Iris pigment epithelial cell (primary cell): ENCODE measurements at regions not wholly inside any gene's neighbourhood (a gene's known extent, or its start where the extent isn't known, plus 50 kb on each side); places are given as distances from the start of the nearest gene placed in this dataset.
A peak's percentile ranks its signal among the peaks of the same experiment; 100 is the strongest.

Source experiments
- DNase-seq: peaks from one replicate; pipeline ENCODE4 v3.0.0-alpha.2; 2011; ENCODE audit warnings: low read depth

DNA sequence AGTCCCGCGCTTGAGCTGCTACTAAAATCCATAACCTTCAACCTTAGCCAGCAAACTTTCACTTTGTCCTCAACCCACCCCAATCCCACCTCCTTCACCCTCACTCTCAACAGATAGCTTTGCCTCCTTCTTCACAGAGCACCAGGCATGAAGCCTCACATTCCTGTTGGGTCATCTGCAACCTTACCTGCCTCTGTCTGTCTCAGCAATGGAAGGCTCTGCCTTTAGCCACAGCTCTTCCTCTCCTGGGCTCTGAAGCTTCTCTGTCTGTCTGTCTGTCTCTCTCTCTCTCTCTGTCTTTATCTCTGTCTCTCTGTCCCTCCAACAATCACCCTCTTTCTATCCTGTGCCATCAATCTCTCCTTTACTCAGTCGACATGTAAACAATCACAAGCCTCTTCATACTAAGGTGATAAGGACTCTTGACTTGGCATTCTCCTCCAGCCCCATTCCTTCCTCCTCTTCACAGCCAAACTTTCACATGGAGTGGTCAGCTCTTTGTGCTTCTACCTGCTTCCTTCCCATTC, 220.8 kb downstream of the SPTSSA start:
- no peak for DNase-seq

DNA sequence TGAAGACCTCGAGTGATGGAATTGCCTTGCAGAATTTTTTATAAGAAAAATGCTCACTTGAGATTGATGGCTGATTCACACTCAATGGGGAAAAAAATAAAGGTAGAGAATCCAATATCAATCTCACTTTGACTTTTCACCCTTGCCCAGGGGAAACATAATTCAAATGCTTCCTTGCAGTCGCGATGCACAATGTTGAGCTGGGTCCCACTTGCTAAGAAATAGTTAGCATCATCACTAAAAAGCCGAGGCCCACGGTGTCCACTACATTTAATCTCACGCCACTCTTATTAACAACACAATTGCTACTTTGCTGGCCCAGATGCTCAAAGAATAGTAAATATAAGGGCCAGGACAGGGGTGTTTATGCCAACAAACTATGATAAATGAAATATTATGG, 223.4 kb downstream of the SPTSSA start:
- DNase-seq, result no peak

DNA sequence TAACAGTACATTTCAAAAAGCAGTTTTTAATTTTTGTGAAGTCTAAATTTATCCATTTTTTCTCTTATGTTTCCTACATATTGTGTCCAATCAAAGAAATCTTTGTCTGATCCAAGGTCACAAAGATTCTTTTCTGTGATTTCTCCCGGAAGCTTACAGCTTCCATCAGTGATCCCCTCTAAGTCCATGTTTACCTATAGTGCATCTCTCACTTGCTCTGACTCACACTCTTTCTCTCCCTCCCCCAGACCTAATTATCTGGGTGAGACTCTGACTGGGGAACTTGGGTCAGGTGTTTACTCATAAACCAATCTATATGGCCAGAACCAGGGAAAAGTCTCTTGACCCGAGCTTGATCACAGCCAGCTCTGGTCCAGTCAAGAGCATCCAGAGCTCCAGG, 224.4 kb downstream of the SPTSSA start:
- DNase-seq, result no peak

DNA sequence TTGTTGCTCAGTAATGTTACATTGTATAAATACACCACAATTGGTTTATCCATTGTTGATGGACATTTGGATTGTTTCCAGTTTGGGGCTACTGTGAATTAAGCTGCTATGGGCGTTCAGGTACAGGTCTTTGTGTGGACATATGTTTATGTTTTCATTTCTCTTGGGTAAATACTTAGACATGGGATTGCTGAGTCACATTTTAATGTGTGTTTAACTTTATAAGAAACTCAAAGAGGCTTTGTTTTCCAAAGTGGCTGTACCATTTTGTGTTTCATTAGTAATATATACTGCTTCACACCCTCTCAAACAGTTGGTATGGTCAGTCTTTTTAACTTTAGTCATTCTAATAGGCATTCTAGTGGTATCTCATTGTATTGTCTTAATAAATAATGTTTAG, 225.0 kb downstream of the SPTSSA start:
- no peak for DNase-seq

DNA sequence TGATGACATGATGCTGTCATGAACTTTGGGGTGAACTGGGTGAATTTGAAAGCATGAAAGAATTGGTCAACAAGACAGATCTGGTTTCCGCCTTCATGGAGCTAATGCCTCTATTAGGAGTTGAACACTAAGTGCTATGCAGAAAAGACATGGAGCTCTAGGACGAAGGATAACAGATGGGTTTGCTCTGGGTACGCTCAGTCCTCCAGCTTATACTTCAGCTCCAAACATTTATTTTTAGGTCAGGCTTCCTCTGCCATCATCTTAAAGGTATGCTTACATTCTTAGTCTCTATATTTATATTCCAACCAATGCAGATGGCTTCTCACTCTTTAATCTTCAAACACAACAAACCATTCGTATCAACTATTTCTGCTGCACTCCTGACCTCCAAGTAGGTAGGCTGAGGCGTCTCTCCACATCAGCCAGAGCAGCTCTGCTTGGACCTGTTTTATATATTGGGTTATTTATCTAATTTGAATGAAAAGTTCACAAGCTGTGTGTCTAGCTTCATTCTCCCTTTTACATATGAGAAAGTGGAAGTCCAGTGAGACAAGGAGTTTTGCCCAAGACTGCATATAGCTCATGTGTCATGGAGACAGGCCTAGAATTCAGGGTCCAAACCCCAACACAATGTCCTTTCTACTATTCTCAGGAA, 226.3 kb downstream of the SPTSSA start:
- DNase-seq, result no peak

DNA sequence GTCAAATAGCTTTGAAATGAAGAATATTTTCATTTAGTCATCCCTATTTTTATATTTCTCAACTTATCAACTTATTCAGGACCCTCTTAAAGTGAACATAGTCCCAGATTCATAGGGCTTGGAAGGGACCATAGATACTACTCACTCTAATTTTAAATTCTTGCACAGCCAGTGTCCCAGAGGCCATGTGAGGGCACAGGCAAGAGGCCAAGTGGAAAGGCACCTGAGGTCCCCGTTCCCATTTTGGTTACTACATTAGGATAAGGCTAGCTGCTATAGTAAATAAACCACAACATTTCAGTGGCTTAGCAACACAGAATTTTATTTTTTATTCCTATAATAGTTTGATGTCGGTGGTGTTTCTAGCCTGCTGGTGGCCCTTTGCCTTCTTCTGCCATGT, 227.8 kb downstream of the SPTSSA start:
- no peak for DNase-seq

DNA sequence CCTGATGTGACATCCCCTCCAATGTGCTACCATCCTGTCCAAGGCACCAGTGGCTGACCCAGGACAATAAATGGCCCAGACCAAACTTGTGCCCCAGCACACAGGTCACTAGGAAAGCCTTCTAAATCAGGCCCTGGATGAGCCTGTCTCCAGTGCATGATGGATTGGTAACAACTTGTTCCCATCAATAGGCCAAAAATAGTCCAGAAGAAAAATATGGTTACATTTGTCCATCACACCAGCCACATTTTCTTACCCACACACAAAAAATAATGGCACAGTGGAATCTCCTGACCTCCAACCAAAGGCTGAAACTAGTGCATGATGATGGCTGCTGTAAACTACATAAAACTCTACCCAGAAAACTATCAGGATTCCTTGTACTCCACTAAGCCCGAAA, 228.4 kb downstream of the SPTSSA start:
- no peak for DNase-seq

DNA sequence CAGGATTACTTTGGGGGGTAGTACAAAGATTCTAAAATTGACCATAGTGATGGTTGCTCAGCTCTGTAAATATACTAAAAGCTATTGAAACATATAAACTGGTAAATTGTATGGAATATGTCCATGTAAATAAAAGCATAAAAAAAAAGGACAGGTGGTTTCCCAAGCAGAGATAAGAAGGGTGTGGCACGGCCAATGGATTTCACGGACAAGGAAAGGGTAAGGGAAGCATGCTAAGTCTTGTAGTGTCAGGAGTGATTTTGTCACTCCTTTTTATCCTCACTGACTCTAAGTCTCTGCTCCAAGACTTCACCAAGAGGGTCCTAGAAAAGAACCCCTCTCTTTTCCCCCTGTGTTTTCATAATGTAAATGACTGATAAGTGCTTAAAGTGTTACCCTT, 229.2 kb downstream of the SPTSSA start:
- DNase-seq, result no peak

DNA sequence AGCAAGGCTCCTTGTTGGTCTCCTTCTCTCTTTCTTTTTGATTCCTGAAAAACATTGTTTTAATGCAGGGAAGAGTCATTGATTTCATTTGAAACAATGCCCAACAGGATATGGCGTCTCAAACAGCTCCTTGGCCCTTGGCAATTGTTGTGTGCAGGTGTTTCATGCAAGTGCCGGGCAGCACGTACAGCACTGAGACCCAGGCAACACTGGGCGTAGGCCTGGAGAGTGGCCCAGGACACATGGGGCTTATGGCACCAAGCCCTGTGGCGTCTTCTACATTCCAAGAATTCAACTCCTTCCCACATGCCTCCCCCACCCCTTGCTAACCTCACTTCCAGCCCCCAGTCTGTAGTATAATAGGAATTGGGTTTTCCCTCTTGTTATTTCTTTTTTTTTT, 230.4 kb downstream of the SPTSSA start:
- no peak for DNase-seq

DNA sequence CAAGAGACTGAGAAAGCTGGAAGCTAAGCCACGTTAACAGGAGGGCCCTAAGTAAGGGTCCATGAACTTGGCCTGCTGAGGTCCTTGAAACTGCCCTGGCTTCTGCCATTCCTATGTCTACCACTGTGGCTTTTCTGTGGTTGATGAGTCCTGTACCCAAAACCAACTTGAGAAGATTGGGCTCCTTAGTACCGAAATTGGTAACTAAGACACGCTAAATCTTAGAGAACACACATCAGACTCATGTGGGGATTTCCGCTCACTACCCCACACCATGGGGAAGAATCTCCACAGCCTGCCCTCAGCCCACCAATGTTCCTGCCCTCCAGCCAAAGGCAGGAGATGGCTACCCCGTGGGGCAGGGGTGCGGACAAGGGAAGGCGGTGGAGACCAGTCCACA, 232.9 kb downstream of the SPTSSA start:
- DNase-seq, result no peak

DNA sequence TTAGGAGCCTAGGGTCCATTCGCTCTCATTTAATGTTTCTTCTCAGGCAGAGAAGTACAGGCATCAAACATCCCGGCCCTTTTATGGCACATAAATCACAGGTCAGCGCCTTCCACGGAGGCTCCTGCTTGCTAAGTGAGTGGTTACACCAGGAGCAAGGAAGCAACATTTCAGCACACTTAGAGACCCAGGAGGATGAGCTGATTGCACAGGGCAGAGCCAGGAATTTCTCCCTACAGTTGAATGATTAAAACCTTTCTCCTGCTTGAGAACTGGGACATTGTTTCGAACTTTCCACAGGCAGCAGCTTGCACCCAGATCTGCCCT, 233.4 kb downstream of the SPTSSA start:
- DNase-seq, result no peak

DNA sequence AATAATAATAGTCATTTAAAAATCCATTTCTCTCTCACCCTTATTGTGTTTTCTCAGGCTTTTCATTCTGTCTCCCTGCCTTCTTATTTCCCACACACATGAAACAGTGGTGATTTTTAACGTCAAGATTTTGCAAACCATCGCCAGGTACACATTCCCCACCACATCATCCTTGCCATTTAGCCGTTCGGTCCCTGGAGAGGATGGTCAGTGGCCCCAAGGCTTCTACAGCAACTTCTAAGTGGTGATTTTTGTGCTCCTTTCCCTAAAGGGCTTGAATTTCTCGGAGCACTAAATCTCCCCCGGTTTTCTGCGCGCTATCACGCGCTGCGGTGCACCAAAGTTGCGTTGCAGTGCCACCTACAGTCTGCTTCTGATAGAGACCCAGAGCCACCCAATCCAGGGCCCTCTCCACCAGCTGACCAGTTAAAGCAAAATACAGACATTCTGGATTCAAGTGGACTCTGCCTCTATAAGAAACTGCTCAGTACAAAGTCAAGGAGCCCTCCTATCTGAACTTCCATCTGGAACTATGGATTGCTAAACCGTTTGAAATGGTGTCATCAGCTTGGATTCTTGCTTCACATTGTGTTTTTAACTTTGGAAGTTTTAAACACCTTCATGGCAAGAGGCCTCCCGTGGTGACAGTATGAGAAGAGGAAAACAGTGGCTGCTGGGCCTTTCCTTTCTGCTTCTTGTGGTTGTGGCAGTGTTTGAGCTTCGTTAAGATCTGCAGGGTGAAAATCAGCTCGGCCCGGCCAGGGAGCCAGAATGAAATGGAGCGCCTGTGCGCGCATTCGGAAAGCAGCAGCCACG, 234.0 kb downstream of the SPTSSA start:
- peak; percentile 62 for DNase-seq

DNA sequence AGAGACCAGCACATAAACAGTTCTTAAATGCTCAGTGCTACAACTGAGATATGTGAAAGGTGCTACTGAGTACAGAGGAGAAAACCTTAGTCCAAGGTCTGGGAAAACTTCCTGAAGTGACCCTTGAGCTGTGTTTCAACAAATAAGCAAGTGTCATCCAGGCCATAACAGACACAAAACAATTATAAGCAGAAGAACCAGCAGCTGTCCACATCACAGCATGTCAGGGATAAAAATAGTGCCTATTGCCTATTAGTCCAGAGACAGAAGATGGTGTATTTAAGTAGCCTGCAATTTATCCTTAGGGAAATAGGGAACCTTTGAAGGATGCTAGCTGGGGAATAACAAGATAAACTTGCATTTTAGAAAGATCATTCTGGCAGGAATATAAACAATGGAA, 237.8 kb downstream of the SPTSSA start:
- DNase-seq, result no peak

DNA sequence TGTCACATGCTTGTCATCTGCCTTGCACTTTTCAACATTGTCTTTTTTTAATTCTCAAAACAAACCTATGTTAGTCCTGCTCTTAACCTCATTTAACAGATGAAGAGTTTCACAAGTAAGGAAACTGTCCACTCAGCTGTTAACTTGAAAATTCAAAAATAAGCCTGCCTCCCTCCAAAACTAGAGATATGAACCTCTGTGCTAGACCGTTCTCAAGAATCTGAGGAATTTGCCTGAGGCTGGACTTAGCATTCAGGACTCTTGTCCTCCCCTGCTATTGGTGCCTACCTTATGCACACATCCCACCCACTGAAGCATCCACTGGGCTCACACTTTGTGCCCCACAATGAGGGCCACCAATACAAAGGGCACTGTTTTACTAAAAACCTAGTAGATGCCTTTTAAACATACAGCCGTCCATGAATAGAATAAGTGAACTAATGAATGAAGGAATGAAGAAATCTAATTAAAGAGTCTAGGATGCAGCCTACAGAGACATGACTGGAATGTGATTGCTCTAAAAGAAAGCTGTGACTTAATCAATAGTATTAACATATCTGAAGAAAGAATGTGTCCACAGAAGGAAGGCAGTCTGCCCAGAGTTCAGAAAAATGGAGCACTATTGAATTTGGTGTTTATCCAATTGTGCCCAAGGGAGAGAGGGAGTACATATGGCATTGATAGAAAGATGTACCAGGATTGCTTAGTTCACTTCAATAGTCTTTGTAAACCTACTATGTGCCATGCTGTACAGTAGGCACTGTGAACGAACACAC, 238.5 kb downstream of the SPTSSA start:
- DNase-seq, result no peak

DNA sequence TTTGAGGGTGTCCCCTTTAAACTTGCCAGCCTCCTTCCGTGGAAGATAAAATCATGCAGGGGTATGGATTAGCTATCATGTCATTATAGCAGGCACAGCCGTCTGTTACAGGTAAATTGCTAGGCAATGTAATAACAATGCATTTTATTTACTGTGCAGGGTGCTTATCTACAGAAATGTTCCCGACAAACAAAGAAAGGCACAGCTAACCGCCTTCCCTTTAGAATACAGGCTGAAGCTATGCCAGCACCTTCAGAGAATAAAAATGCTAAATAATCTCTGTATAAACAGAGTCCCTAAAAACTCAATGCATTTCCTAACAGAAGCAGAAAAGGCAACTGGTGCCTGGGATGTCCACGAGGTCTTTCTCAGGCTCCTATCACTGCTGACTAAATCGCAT, 239.2 kb downstream of the SPTSSA start:
- DNase-seq, result no peak

DNA sequence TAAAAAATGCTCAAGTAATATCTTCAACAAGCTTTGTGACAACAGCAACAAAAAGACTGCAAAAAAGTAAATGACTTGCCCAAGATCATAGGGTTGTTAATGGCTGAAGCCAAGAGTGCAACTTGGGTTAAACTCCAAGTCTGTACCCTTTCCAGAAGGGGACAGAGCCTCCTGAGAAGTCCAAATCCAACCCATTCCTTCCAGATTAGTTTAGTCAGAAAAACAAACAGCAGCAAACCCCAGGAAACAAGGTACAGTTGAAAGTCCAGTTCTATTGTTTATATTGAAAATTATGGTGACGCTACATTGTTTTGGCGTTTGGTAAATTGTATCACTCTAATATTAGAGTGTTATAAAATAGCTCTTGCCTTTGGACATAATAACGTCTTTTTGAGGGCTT, 239.9 kb downstream of the SPTSSA start:
- no peak for DNase-seq

DNA sequence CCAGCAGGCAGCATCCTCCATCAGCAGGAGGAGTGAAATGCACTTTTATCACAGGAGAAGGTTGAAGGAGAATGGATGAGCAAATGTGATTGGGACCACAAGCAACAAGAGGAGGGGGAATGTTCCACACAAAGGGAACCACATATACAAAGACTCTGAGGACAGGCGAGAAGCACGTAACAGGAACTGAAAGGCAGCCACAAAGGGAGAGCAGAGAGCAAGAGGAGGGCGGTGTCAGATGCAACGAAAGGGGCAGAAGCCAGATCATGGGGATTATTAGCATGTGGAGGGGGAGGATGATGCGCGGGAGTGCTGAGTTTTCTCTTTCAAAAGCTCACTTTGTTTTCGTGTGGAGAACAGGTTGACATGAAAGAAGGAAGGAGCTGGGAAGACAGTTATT, 241.1 kb downstream of the SPTSSA start:
- DNase-seq, result no peak

DNA sequence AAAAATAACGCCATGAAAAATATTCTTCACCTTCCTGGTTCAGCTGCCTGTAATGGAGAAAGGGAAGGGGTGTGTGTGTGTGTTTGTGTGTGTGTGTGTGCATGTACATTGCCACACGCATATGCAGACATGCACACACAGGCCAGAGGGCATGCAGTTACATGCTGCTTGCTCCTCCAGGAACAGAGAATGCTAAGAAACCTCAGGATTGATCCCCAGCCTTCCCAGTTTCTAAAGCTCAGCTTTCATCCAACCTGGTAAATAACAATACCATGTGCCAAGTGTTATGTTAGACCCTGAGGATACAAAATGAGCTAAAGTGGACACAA, 241.7 kb downstream of the SPTSSA start:
- no peak for DNase-seq

DNA sequence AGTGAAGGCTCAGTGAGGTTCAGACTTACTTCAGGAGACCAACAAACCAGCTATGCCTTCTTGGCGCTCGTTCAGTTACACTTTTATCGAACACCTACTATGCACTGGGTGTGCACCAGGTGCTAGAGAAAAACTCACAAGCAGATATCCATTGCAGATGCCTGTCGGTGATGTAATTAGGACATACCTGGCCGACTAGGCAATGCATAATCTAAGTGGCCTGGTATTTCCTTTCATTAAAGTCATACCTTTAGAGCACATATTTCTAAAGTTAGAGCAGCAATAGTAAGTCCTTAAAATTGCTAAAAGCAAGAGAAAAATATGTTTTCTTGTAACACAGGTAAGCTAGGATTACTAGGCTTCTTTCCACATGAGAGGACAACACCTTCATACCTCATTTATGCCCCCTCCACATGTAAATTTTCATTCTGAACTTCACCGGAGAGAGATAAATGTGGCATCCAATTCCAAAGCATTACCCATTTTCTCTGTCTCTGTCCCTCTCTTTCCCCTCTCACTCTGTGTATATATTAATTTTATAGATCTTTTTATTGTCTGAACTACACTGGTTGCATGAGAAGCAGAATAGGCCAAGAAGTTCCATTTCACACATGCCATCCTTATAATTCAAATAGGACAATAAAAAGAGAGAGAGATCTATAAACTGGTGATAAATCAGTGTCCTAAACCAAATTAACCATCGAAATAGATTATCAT, 242.2 kb downstream of the SPTSSA start:
- no peak for DNase-seq

DNA sequence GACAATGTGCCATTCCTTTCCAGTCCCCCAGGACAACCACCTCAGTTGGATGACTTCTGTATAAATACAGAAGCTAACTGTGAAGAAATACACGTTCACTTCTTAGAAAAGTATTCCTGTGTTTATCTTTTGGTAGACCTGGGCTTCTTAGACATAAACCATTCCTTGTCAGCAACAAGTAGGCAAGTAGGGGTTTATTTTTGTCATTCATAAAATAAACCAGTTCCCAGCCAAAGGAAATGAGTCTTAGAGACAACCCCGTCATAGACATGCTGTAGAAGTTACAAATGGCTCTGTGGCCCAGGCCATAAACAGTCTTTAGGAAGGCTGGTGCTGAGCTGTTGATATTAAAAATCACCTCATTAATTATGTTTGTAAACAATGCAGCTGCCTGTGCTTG, 243.2 kb downstream of the SPTSSA start:
- DNase-seq, result no peak

DNA sequence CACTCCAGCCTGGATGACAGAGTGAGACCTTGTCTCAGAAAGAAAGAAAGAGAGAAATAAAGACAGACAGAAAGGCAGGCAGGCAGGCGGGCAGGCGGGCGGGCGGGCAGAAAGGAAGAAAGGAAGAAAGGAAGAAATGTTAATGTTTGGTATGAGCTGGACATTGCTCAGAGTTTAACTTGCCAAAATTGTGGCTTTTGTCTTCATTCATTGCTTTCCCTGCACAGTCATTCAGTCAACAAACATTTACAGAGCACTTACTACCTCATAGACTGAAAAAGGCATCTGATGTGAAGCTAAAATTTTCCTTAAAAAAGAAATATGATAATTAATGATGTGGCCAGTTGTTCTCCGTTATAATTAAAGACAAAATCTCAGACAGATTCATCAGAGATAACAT, 247.1 kb downstream of the SPTSSA start:
- no peak for DNase-seq

DNA sequence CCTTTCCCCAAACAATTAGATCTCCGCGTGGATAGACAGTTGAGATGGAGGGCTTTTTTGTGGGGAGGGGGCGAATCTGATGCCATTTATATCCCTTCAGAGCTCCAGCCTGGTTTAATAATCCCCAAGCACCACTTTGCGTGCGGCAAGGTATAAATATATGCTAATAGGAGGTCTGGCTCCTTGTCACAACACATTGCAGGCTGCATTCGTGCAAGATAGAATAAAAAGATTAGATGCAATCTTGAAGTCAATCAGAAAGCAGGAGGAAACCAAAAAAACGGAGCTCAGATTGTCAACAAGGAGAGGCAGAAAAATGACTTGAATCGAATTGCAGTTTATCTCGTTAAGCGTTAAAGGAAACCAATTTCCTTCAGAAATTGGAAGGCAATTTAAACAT, 248.7 kb downstream of the SPTSSA start:
- DNase-seq, result no peak
